ENCODE measurements at regions not wholly inside any gene's neighbourhood (a gene's known extent, or its start where the extent isn't known, plus 50 kb on each side); places are given as distances from the start of the nearest gene placed in this dataset.

DNA sequence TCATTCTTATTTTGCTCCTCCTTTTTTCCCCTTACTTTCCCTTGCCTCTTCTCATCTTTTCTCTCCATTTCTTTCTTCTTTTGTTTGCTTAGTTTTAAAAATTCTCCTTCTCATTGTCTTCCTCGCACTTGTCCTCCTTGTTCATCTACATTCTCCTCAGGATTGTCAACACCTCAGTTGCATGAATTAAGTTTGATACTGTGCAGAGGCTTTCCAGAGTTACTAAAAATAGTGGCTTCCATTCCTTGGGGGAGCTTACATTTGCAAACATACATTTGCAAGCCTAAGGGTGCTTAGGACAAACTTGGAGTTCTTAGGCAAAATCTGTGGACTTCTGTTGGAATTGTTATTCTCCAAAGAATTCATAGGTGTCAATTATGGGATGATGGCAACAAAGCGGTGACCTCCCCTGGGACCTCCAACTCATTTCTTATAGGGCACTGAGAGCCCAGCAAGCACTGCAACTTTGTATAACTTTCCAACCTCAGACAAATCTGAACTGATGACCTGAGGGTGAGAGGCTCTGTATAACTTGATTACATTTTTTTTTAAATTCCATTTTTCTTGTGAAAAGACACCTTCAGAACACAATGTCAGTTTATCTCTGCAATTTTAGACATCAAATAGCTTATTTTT lies 371.4 kb downstream of the TMEM38B start:
- TF ChIP-seq CTCF (IDR thresholded peaks at IDR 0.05; ENCODE audit: borderline replicate concordance, extremely low read depth, low read length, poor library complexity, severe bottlenecking): no peak
- no peak for TF ChIP-seq EZH2 (IDR thresholded peaks at IDR 0.05; ENCODE audit: borderline replicate concordance, low read depth, low read length, severe bottlenecking)

All from DND-41 (cell line).